Neural crest cell (in vitro differentiated cells): ENCODE measurements at regions not wholly inside any gene's neighbourhood (a gene's known extent, or its start where the extent isn't known, plus 50 kb on each side); places are given as distances from the start of the nearest gene placed in this dataset.
"Not testable (repeated sequence)": the region's sequence is repeated elsewhere in the genome, so short reads cannot be mapped to it uniquely, and the experiment has no call there.

Experiments
- DNase-seq: peaks from one replicate; pipeline ENCODE4 v3.0.0; 2021; ENCODE audit warnings: low read depth, mixed read lengths, low spot score
- H3K27ac Mint-ChIP-seq: one replicate; pipeline ENCODE4 v1.8.0; 2021; ENCODE audit warnings: mild to moderate bottlenecking, mixed read lengths; ENCODE audit not compliant: unreplicated experiment
- H3K27me3 Mint-ChIP-seq: 2 replicates; pipeline ENCODE4 v1.8.0; 2021; ENCODE audit warnings: low read depth, mild to moderate bottlenecking, mixed read lengths
- H3K36me3 Mint-ChIP-seq: 2 replicates; pipeline ENCODE4 v1.8.0; 2021; ENCODE audit warnings: low read depth, mild to moderate bottlenecking, mixed read lengths
- H3K4me1 Mint-ChIP-seq: 2 replicates; pipeline ENCODE4 v1.8.0; 2021; ENCODE audit warnings: mixed read lengths
- H3K4me3 Mint-ChIP-seq: one replicate; pipeline ENCODE4 v1.8.0; 2021; ENCODE audit warnings: mild to moderate bottlenecking, mixed read lengths
- H3K9me3 Mint-ChIP-seq: 2 replicates; pipeline ENCODE4 v1.8.0; 2021; ENCODE audit warnings: mixed read lengths
- TF ChIP-seq, protein P1 (sequence below): fragments of 200-600 bp; sonication (generic); conservative IDR thresholded peaks from 2 replicates; pipeline ENCODE4 v1.5.0; 2021; ENCODE audit warnings: antibody characterized with exemption, mild to moderate bottlenecking

DNA sequence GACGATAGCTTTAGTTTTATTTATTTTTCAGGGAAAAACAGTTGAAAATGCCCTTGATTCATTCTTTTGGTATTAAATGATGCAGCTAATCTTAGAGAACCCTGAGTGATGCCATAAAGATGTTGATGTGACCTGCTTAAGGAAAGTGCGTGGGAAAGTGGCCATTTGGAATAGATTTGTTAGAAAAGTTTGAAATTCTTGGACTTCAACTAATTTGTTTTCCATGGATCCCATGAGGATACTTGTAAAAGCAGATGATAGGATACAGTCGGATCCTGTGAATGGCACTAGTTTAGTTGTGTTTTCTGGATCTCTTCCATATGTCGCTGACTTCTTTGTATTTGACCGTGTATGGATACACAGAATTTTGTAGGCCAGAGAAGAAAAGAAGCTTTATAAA lies 69.0 kb downstream of the SEPTIN7 start:
- Mint-ChIP-seq H3K36me3 (peaks cover 7% of the 10 kb centered on the region), H3K4me1 (no peaks in the 10 kb centered on the region), H3K4me3 (no peak overlapping the region), H3K27me3 (no peaks in the 10 kb centered on the region), H3K9me3 (no peaks in the 10 kb centered on the region), H3K27ac (no peak overlapping the region)
- TF ChIP-seq, protein P1, sequence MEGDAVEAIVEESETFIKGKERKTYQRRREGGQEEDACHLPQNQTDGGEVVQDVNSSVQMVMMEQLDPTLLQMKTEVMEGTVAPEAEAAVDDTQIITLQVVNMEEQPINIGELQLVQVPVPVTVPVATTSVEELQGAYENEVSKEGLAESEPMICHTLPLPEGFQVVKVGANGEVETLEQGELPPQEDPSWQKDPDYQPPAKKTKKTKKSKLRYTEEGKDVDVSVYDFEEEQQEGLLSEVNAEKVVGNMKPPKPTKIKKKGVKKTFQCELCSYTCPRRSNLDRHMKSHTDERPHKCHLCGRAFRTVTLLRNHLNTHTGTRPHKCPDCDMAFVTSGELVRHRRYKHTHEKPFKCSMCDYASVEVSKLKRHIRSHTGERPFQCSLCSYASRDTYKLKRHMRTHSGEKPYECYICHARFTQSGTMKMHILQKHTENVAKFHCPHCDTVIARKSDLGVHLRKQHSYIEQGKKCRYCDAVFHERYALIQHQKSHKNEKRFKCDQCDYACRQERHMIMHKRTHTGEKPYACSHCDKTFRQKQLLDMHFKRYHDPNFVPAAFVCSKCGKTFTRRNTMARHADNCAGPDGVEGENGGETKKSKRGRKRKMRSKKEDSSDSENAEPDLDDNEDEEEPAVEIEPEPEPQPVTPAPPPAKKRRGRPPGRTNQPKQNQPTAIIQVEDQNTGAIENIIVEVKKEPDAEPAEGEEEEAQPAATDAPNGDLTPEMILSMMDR: no peak
- DNase-seq: no peak

DNA sequence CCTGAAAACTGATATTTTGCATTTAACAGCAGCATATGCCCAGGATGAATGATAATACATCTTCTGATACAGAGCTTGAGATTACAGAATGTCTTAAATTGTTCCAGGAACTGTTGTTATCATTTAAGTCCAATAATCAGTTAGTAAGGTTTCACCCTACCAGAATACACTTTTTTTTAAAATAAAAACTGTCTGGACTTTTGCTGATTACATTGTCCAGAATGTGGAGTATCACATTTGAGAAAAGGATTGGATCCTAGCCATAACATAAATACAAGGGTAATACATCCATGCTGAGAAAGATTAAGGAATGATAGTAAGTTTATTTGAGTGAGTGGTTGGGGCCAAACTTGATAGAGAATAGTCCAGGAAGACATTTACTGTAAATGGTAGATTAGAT lies 71.0 kb downstream of the SEPTIN7 start:
- no peak for DNase-seq
- Mint-ChIP-seq H3K9me3 (no peaks in the 10 kb centered on the region), H3K27ac (no peak overlapping the region), H3K36me3 (peaks cover 4% of the 10 kb centered on the region), H3K4me1 (no peaks in the 10 kb centered on the region), H3K4me3 (no peak overlapping the region), H3K27me3 (no peaks in the 10 kb centered on the region)
- TF ChIP-seq, protein P1: no peak

DNA sequence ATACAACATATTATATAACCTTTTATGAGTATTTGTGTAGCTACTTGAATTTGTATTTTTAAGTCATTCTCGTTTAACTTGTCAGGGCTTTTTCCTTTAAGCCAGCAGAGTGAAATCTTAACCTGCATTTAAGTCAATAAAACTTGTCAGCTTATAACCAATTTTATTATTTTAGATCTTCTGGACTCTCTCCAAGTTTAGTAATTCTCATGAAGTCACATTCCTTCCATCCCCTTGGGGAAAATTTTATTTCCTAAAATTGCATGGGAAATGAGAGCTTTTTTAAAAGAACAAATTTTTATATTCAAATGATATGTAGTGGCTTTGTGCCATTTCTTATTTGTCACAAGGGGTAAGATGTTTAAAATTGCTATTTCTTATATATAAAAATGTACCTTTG lies 74.0 kb downstream of the SEPTIN7 start:
- peaks cover 5% of the 10 kb centered on the region for H3K36me3 Mint-ChIP-seq
- no peaks in the 10 kb centered on the region for H3K4me1 Mint-ChIP-seq
- H3K4me3 Mint-ChIP-seq: no peak overlapping the region
- TF ChIP-seq, protein P1: no peak
- H3K9me3 Mint-ChIP-seq: no peaks in the 10 kb centered on the region
- H3K27ac Mint-ChIP-seq: no peak overlapping the region
- H3K27me3 Mint-ChIP-seq: no peaks in the 10 kb centered on the region
- DNase-seq: no peak

GRCh38 chr7:35875292-35875691 lies 74.4 kb downstream of the SEPTIN7 start:
- no peak for DNase-seq
- Mint-ChIP-seq H3K4me3 (no peak overlapping the region), H3K36me3 (peaks cover 5% of the 10 kb centered on the region), H3K27me3 (no peaks in the 10 kb centered on the region), H3K27ac (no peak overlapping the region), H3K4me1 (no peaks in the 10 kb centered on the region), H3K9me3 (no peaks in the 10 kb centered on the region)
- TF ChIP-seq, protein P1: no peak

- H3K9me3 Mint-ChIP-seq: no peaks in the 10 kb centered on the region
- no peaks in the 10 kb centered on the region for H3K27me3 Mint-ChIP-seq
- TF ChIP-seq, protein P1: no peak
- no peak for DNase-seq
- H3K27ac Mint-ChIP-seq: no peak overlapping the region
- H3K4me1 Mint-ChIP-seq: no peaks in the 10 kb centered on the region
- no peak overlapping the region for H3K4me3 Mint-ChIP-seq
- peaks cover 8% of the 10 kb centered on the region for H3K36me3 Mint-ChIP-seq
Observed at GRCh38 chr7:35878351-35878750, 77.5 kb downstream of the SEPTIN7 start.

- not testable (repeated sequence) for H3K9me3 Mint-ChIP-seq, H3K4me1 Mint-ChIP-seq, H3K27me3 Mint-ChIP-seq, DNase-seq, H3K27ac Mint-ChIP-seq, H3K4me3 Mint-ChIP-seq
- peaks cover 20% of the 10 kb centered on the region for H3K36me3 Mint-ChIP-seq
Observed at GRCh38 chr7:35887430-35887829, 86.6 kb downstream of the SEPTIN7 start.
